Sigmoid colon (tissue), 3 donors: ENCODE measurements at regions not wholly inside any gene's neighbourhood (a gene's known extent, or its start where the extent isn't known, plus 50 kb on each side); places are given as distances from the start of the nearest gene placed in this dataset.

Experiments used
- CTCF ChIP-seq, 4 experiments: fragments of 450-650 bp in 3 of 4; fragments of 200-600 bp in 1 of 4; IDR thresholded peaks; one replicate each; pipeline ENCODE4 v1.5.1; 2016 to 2019; ENCODE audit warnings: antibody characterized with exemption in 4 of 4, mild to moderate bottlenecking in 3 of 4, moderate library complexity in 2 of 4
- POLR2A ChIP-seq, 2 donors: fragments of 450-650 bp; IDR thresholded peaks; one replicate each; pipeline ENCODE4 v1.6.1; 2016; ENCODE audit warnings: antibody characterized with exemption in 2 of 2, mild to moderate bottlenecking in 2 of 2, moderate library complexity in 2 of 2

- TF ChIP-seq CTCF (IDR thresholded peaks at IDR 0.05) = no peak
- no peak for TF ChIP-seq POLR2A (IDR thresholded peaks at IDR 0.05)
Observed at GRCh38 chr9:26513730-26514129, 378.9 kb downstream of the CAAP1 start.
